ENCODE measurements at regions not wholly inside any gene's neighbourhood (a gene's known extent, or its start where the extent isn't known, plus 50 kb on each side); places are given as distances from the start of the nearest gene placed in this dataset.
"Not testable (repeated sequence)": the region's sequence is repeated elsewhere in the genome, so short reads cannot be mapped to it uniquely, and the experiment has no call there.

GRCh38 chr18:57951999-57952774, 91.8 kb upstream of the NEDD4L start:
- no peak for DNase-seq

GRCh38 chr18:57951117-57951796, 92.8 kb upstream of the NEDD4L start:
- no peak for DNase-seq

- DNase-seq = no peak
Measured at GRCh38 chr18:57950542-57950941, 93.5 kb upstream of the NEDD4L start.

- DNase-seq = not testable (repeated sequence)
Measured at GRCh38 chr18:57949335-57949734, 94.7 kb upstream of the NEDD4L start.

GRCh38 chr18:57947117-57947516, 96.9 kb upstream of the NEDD4L start:
- DNase-seq = no peak

- DNase-seq = no peak
Measured at GRCh38 chr18:57943723-57944122, 100.3 kb upstream of the NEDD4L start.

- no peak for DNase-seq
Measured at GRCh38 chr18:57942493-57942892, 101.5 kb upstream of the NEDD4L start.

GRCh38 chr18:57941841-57942489, 102.1 kb upstream of the NEDD4L start:
- DNase-seq = no peak

- DNase-seq = no peak
Measured at GRCh38 chr18:57940166-57940660, 103.8 kb upstream of the NEDD4L start.

GRCh38 chr18:57934375-57934774, 109.7 kb upstream of the NEDD4L start:
- DNase-seq = not testable (repeated sequence)

- no peak for DNase-seq
Measured at GRCh38 chr18:57931038-57931437, 113.0 kb upstream of the NEDD4L start.

GRCh38 chr18:57930476-57930875, 113.5 kb upstream of the NEDD4L start:
- no peak for DNase-seq

GRCh38 chr18:57929922-57930321, 114.1 kb upstream of the NEDD4L start:
- no peak for DNase-seq

- DNase-seq = no peak
Measured at GRCh38 chr18:57928466-57928865, 115.6 kb upstream of the NEDD4L start.

GRCh38 chr18:57927511-57927910, 116.5 kb upstream of the NEDD4L start:
- no peak for DNase-seq

- no peak for DNase-seq
Measured at GRCh38 chr18:57925706-57926105, 118.3 kb upstream of the NEDD4L start.

GRCh38 chr18:57923611-57924010, 120.4 kb upstream of the NEDD4L start:
- DNase-seq = no peak

GRCh38 chr18:57922885-57923284, 119.8 kb upstream of the ATP8B1 start:
- DNase-seq = no peak

GRCh38 chr18:57921708-57922107, 118.6 kb upstream of the ATP8B1 start:
- DNase-seq = no peak

GRCh38 chr18:57920036-57920435, 116.9 kb upstream of the ATP8B1 start:
- DNase-seq = no peak

- no peak for DNase-seq
Measured at GRCh38 chr18:57918601-57919000, 115.5 kb upstream of the ATP8B1 start.

GRCh38 chr18:57916684-57917083, 113.6 kb upstream of the ATP8B1 start:
- DNase-seq = no peak

GRCh38 chr18:57915865-57916582, 112.9 kb upstream of the ATP8B1 start:
- DNase-seq = no peak

Measured in 8988T (cell line).